ENCODE measurements at regions not wholly inside any gene's neighbourhood (a gene's known extent, or its start where the extent isn't known, plus 50 kb on each side); places are given as distances from the start of the nearest gene placed in this dataset.

GRCh38 chr4:62899646-62900364, 1509.4 kb downstream of the TECRL start:
- FAIRE-seq (no peak), ATAC-seq (no peak), DNase-seq (ENCODE audit: low spot score) (no peak)
- intact Hi-C loops (cut with micrococcal nuclease; ENCODE audit: unreplicated experiment) (loop anchor here (10.0 kb wide), 1 partner anchor 665 kb away; no protein-coding TSS in a partner anchor), in situ Hi-C loops (cut with HindIII; ENCODE audit: extremely low pct_ligation_motif_present, low pct_unique_long_range_greater_than_20kb) (no loop called here)
- no peak overlapping the region for H3K4me3 ChIP-seq (replicated peaks in 1 of 3; ENCODE audit: insufficient read depth in 1 of 3, low read depth in 2 of 3, low read length in 3 of 3)
- POLR2A ChIA-PET = no interaction called here
- no peak overlapping the region for H3K27ac ChIP-seq (ENCODE audit: extremely low read length, insufficient read depth, low read length)
- CTCF ChIA-PET (ENCODE audit: low intra/inter-chr PET ratio, low total read pairs) = no interaction called here
- H2AFZ ChIP-seq (ENCODE audit: low read length) = no peak overlapping the region
- H3K4me2 ChIP-seq (ENCODE audit: low read depth, low read length) = no peak overlapping the region
- no peaks in the 10 kb centered on the region for H3K36me3 ChIP-seq (replicated peaks in 1 of 2; ENCODE audit: control insufficient read depth in 1 of 2, insufficient read depth in 2 of 2, low read length in 2 of 2)
- H3K27me3 ChIP-seq (ENCODE audit: control insufficient read depth in 1 of 2, insufficient read depth in 2 of 2, low read length in 2 of 2) = no peaks in the 10 kb centered on the region
- BruUV-seq (replicated peaks) = no TSS peak
- no peaks in the 10 kb centered on the region for H4K20me1 ChIP-seq (ENCODE audit: insufficient read depth, low read length)
- no peaks in the 10 kb centered on the region for H3K9me3 ChIP-seq (ENCODE audit: low read length)
- H3K9ac ChIP-seq (ENCODE audit: insufficient read depth, low read depth, low read length) = no peak overlapping the region
- H3K79me2 ChIP-seq (ENCODE audit: insufficient read depth, low read length) = no peaks in the 10 kb centered on the region
- H3K4me1 ChIP-seq (ENCODE audit: insufficient read depth, low read length) = no peaks in the 10 kb centered on the region
- TF ChIP-seq, protein P1, sequence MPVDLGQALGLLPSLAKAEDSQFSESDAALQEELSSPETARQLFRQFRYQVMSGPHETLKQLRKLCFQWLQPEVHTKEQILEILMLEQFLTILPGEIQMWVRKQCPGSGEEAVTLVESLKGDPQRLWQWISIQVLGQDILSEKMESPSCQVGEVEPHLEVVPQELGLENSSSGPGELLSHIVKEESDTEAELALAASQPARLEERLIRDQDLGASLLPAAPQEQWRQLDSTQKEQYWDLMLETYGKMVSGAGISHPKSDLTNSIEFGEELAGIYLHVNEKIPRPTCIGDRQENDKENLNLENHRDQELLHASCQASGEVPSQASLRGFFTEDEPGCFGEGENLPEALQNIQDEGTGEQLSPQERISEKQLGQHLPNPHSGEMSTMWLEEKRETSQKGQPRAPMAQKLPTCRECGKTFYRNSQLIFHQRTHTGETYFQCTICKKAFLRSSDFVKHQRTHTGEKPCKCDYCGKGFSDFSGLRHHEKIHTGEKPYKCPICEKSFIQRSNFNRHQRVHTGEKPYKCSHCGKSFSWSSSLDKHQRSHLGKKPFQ (CRISPR knock-in tag; IDR thresholded peaks at IDR 0.05; ENCODE audit: insufficient replicate concordance) = no peak
- TF ChIP-seq SIX1 (CRISPR knock-in tag; IDR thresholded peaks at IDR 0.05; ENCODE audit: borderline replicate concordance) (no peak), MAFF (IDR thresholded peaks at IDR 0.05; ENCODE audit: low read depth, low read length) (no peak), ZNF318 (CRISPR knock-in tag; IDR thresholded peaks at IDR 0.05) (no peak), CTCF (CRISPR knock-in tag; IDR thresholded peaks at IDR 0.05) (no peak), USF2 (IDR thresholded peaks at IDR 0.05; ENCODE audit: low read depth, low read length) (no peak), USF2 (CRISPR knock-in tag; IDR thresholded peaks at IDR 0.05; ENCODE audit: borderline replicate concordance) (no peak)

Measured in HepG2 (cell line).